ENCODE measurements at regions not wholly inside any gene's neighbourhood (a gene's known extent, or its start where the extent isn't known, plus 50 kb on each side); places are given as distances from the start of the nearest gene placed in this dataset.

DNA sequence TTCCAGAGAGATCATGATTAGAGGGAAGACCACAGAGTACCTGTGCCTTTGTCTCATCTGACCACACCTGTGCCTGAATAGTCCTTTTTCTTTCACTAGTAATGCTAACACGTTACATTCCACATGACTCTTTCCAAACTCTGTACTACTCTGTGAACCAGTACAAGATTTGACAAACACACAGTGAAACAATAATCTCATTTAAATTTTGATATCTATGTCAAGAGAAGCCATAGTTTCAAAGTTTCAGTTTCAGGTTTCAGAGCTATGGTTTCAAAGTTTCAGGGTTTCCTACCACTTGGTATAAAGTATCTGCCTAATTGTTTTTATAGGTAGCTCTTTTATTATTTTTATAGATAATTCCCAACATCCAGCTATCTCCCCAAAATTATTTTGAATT lies 62.0 kb upstream of the PHACTR2 start:
- Histone ChIP-seq H3K9me3 (no peaks in the 10 kb centered on the region), H3K27ac (no peak overlapping the region), H3K36me3 (no peaks in the 10 kb centered on the region), H3K4me1 (peaks cover 0 to 4% of the 10 kb centered on the region in 2 donors), H3K4me3 (no peak overlapping the region), H3K27me3 (no peaks in the 10 kb centered on the region)
- no peak for DNase-seq (ENCODE audit: low spot score in 2 of 2)
- TF ChIP-seq, protein P1, sequence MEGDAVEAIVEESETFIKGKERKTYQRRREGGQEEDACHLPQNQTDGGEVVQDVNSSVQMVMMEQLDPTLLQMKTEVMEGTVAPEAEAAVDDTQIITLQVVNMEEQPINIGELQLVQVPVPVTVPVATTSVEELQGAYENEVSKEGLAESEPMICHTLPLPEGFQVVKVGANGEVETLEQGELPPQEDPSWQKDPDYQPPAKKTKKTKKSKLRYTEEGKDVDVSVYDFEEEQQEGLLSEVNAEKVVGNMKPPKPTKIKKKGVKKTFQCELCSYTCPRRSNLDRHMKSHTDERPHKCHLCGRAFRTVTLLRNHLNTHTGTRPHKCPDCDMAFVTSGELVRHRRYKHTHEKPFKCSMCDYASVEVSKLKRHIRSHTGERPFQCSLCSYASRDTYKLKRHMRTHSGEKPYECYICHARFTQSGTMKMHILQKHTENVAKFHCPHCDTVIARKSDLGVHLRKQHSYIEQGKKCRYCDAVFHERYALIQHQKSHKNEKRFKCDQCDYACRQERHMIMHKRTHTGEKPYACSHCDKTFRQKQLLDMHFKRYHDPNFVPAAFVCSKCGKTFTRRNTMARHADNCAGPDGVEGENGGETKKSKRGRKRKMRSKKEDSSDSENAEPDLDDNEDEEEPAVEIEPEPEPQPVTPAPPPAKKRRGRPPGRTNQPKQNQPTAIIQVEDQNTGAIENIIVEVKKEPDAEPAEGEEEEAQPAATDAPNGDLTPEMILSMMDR (IDR thresholded peaks at IDR 0.05) = no peak
- intact Hi-C loops (cut with DNase I) = no loop called here

DNA sequence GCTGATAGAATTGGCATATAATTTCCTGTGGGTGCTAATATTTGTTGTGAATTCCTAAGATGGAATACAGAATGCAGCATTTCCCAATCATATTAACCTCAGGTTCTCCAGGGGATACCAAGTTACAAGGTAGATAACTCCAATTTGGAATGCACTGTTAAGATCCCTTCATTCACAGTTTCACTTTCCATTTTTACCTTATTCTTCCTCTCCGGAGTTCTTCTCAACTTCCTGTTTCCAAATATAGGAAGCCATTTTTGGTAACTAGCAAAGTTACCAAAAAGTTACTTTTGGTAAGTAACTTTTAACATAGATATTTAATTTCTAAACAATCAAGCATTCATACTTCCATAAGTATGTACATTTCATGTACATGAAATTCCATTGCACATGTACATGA lies 63.5 kb upstream of the PHACTR2 start:
- no peak for DNase-seq (ENCODE audit: low spot score in 2 of 2)
- Histone ChIP-seq H3K36me3 (no peaks in the 10 kb centered on the region), H3K27ac (no peak overlapping the region), H3K4me3 (peak overlapping the region; percentile 4 to 49), H3K4me1 (peaks cover 0 to 3% of the 10 kb centered on the region in 2 donors), H3K27me3 (no peaks in the 10 kb centered on the region), H3K9me3 (no peaks in the 10 kb centered on the region)
- intact Hi-C loops (cut with DNase I) = no loop called here
- TF ChIP-seq, protein P1 (IDR thresholded peaks at IDR 0.05) = no peak

DNA sequence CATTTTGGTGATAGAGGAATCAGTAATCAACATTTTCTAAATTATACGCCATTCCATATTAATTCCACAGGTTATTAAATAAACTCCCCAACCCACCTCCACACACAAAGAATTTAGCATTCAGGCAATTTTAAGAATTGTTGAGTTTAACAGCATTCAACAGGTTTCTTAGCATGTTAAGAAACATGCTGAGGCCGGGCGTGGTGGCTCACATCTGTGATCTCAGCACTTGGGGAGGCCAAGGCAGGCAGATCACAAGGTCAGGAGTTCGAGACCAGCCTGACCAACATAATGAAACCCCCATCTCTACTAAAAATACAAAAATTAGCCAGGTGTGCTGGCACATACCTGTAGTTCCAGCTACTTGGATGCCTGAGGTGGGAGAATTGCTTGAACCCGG lies 64.0 kb upstream of the PHACTR2 start:
- peak overlapping the region; percentile 4 to 49 for H3K4me3 ChIP-seq
- TF ChIP-seq, protein P1 (IDR thresholded peaks at IDR 0.05) = no peak
- peaks cover 0 to 3% of the 10 kb centered on the region in 2 donors for H3K4me1 ChIP-seq
- H3K27ac ChIP-seq = no peak overlapping the region
- no peaks in the 10 kb centered on the region for H3K27me3 ChIP-seq
- H3K36me3 ChIP-seq = no peaks in the 10 kb centered on the region
- intact Hi-C loops (cut with DNase I) = no loop called here
- no peak for DNase-seq (ENCODE audit: low spot score in 2 of 2)
- H3K9me3 ChIP-seq = no peaks in the 10 kb centered on the region

DNA sequence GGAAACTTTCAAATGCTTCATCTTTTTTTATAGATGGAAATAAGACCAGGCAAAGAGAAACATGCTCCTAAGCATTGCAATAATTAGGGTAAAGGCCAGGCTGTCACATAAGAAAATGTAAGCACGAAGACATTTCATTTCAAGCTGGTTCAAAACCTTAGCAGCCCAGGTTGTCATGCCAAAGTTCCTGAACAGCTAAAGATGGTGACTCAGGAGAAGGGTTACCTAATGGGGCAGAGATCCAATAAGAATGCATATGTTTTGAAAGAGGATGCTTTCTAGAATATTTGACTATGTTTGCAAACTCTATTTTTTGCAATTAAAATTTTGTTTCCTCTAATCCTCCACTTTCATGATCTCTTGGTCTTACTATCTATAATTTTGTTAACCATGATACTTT lies 65.6 kb upstream of the PHACTR2 start:
- Histone ChIP-seq H3K4me3 (no peak overlapping the region), H3K27ac (no peak overlapping the region), H3K27me3 (no peaks in the 10 kb centered on the region), H3K9me3 (no peaks in the 10 kb centered on the region), H3K36me3 (no peaks in the 10 kb centered on the region), H3K4me1 (peaks cover 0 to 8% of the 10 kb centered on the region in 2 donors)
- DNase-seq (ENCODE audit: low spot score in 2 of 2) = no peak
- TF ChIP-seq, protein P1 (IDR thresholded peaks at IDR 0.05) = no peak
- intact Hi-C loops (cut with DNase I) = no loop called here

DNA sequence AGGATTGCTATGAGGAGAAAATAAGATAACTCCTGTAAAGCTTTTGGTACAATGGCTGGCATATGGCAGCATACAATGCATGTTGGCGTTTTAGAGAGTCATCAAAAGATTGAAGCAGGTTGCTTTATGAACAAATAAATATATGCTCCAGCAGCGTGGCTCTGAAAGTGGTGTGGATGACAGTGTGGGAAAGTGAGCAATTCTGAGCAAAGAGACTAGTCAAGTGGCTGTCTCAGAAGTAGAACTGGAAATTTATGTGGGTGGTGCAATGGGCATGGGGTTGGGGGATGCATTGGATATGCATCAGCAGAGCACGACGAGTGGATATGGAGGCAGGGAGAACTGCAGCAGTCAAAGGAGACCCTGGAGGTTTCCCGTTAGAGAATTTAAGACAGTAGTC lies 66.2 kb upstream of the PHACTR2 start:
- Histone ChIP-seq H3K27me3 (no peaks in the 10 kb centered on the region), H3K4me3 (no peak overlapping the region), H3K27ac (no peak overlapping the region), H3K4me1 (peaks cover 0 to 8% of the 10 kb centered on the region in 2 donors), H3K36me3 (no peaks in the 10 kb centered on the region), H3K9me3 (no peaks in the 10 kb centered on the region)
- no peak for DNase-seq (ENCODE audit: low spot score in 2 of 2)
- TF ChIP-seq, protein P1 (IDR thresholded peaks at IDR 0.05) = no peak
- intact Hi-C loops (cut with DNase I) = no loop called here

DNA sequence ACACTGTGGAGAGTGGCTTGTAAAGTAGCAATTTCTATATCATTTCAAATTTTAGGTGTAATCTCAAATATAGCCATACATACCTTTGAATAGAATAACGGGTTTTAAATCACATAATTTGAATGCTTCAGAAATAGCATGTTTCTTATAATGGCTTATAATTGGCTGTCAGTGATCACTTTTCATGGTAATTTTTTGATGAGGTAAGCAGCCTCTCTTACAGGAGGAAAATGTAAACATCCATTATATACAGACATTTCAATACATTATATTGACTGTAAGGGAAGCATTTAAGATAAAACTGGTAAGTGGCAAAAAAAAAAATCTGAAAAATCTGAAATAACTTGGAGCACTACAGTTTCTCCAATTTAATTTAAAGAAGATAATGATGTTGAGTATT lies 67.8 kb upstream of the PHACTR2 start:
- H3K36me3 ChIP-seq = no peaks in the 10 kb centered on the region
- peaks cover 0 to 8% of the 10 kb centered on the region in 2 donors for H3K4me1 ChIP-seq
- H3K27ac ChIP-seq = no peak overlapping the region
- no peak for DNase-seq (ENCODE audit: low spot score in 2 of 2)
- TF ChIP-seq, protein P1 (IDR thresholded peaks at IDR 0.05) = no peak
- intact Hi-C loops (cut with DNase I) = no loop called here
- no peaks in the 10 kb centered on the region for H3K27me3 ChIP-seq
- H3K9me3 ChIP-seq = no peaks in the 10 kb centered on the region
- no peak overlapping the region for H3K4me3 ChIP-seq
